GM21528 (cell line): ENCODE measurements at regions not wholly inside any gene's neighbourhood (a gene's known extent, or its start where the extent isn't known, plus 50 kb on each side); places are given as distances from the start of the nearest gene placed in this dataset.

Source experiments
- ATAC-seq: cut with Tn5 transposase; IDR thresholded peaks from one replicate; pipeline ENCODE4 v1.9.1; 2021; ENCODE audit warnings: mild to moderate bottlenecking, moderate library complexity; ENCODE audit not compliant: unreplicated experiment, low FRiP score

DNA sequence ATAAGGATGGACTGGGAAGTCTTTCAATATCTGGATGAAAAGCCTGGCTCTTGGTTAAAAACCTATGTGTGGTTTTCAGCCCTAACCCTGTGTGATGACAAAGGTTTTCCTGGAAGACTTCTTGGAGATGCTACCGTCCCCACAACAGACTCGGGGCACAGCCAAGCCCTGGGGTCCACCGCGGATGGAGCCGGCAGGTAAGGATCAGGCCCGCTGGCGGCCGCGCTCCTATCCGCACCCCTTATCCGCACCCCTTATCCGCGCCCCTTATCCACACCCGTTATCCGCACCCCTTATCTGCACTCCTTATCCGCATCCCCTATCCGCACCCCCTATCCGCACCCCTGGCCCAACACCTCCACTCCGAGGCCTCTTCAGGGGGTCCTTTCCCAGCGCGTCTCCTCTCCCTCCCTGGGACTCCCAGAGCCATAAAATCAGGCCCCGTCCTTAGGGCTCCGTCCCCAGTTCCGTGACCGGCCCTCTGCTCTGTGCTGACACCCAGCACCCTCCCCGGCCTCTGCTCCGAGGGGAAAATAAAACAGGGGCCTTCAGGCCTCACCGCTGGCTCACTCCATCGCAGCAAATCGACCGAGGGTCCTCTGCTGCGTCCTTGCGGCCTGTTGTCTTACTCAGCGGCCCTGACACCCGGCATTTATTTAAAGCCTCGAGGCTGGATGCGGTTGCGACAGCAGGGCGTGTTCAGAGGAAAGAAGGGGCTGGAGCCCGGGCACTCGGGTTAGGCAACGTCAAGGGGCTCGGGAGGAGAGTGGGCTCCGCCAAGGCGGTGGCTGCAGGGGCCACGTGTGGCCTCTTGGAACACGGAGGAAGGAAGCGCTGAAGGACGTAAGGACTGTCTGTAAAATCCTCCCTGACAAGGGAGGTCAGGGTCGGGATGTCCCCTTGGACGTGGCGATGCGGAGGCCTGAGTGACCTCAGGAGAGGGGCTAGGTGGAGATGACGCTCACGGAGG, 215.1 kb upstream of the ADARB2 start:
- no peak for ATAC-seq

DNA sequence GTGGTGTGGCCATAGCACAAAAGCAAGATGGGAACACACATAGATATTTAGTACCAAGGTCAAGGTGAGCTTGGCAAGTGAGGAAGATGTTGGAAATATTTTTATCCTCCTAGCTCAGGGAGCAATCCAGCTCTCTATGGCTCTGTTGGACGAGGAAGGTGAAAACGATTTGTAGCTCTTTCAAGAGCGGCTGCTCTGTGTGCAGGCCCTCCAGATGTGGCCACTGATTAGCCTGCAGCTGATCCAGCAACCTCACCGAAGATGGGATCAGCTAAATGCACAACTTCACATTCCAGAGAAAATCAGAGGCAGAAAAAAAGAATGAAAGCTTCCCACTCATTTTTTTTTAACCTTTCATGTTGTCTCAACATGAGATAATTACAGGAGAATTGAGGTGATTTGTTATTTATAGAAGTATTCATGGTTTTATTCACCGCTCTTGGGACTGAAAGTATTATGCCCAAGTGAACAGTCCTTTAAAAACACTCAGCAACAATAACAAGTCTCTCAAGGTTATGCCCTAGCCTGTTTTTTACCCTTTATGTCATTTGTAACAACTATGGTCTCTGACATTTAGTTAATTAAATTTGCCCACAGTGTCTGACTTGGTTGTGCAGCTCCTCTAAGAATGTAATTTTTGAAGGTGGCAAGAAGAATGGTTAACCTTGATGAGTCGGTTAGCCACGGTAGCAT, 213.6 kb upstream of the ADARB2 start:
- no peak for ATAC-seq

DNA sequence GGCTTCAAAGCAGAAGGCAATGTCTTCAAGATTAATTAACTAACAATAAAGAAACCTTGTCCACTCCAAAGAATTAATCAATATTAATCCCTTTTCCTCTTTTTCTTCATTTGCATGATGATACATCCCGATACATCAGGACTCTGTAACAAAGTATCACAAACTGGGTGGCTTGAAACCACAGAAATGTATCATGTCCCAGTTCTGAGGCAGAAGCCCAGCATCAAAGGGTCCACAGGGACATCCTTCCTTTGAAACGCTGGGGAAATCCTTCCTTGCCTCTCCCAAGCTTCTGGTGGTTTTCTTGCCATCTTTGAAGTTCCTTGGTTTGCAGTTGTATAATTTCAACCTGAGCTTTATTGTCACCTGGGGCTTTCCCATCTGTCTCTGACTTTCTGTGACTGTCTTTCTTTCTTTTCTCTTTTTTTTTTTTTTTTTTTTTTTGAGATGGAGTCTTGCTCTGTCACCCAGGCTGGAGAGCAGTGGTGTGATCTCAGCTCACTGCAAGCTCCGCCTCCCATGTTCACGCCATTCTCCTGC, 210.2 kb upstream of the ADARB2 start:
- ATAC-seq, result no peak

DNA sequence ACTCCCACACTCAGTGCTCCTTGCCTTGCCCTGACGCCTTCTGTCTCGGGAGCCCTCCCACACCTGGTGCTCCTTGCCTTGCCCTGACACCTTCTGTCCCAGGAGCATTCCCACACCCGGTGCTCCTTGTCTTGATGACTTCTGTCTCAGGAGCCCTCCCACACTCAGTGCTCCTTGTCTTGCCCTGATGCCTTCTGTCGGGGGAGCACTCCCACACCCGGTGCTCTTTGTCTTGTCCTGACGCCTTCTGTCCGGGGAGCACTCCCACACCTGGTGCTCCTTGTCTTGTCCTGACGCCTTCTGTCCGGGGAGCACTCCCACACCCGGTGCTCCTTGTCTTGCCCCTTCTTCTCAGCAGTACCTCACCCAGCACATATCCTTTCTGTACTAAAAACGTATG, 207.2 kb upstream of the ADARB2 start:
- no peak for ATAC-seq

DNA sequence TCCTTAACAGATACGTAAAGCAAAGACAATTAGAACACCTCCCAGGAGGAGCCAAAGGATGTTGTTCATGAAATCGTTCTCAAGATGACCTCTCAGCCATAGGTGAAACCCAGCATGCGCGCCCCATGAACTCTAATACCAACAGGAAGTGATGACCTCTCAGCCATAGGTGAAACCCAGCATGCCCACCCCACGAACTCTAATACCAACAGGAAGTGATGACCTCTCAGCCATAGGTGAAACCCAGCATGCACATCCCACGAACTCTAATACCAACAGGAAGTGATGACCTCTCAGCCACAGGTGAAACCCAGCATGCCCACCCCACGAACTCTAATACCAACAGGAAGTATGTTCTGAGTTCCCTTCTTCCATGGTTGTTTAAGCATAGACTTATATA, 205.2 kb upstream of the ADARB2 start:
- no peak for ATAC-seq

DNA sequence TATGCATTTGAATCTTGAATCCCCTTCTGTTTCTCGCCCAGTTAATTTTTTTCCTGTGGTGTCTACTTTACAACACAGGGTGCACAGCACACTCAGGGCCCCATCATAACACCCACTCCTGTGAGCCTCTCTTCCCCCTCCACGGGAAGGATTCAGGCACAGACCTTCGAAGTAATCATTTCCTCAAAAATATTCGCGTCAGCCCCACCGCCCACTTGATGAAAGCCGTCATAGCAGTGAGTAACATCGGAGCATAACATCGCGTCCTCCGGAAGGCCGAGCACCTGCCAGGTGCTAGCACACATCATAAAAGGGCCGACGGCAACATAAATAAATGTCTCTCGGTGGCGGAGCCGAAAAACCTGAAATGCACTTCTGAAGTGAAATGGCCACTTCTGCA, 201.7 kb upstream of the ADARB2 start:
- no peak for ATAC-seq

DNA sequence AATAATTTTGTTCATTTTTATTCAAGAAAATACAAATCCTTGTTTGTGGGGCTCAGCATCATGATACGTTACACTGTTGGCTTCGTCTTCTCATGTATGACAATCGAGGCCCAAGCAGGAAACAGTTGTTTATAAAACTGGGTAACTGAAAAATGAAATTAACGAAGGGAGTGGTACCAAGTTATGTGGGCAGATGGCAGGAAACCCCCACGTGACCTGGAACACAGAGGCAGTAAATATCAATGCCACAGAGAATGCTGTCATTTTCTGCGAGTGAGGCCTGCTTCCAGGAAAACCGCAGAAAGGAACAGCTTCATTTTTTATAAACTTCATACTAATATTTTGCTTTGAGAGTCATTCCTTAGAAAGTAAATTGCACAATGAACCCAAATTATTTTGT, 201.0 kb upstream of the ADARB2 start:
- no peak for ATAC-seq

DNA sequence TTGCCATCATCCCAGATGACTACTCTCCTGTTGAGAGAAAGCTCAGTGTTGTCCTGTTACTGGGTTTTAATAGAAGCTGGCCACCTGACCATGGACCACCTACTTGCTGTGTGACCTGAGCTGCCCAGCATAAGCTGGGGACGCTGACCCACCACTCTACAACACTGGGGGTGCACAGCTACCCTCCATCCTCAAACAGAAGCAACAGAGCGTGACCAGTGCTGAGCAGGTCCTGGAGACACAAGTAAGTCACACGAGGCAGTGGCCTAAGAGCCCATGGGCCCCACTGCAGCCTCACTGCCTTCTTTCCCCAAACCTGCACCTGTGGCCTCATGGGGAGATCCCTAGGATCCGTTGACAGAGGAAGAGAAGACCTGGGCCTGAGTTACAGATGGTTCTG, 198.6 kb upstream of the ADARB2 start:
- no peak for ATAC-seq

DNA sequence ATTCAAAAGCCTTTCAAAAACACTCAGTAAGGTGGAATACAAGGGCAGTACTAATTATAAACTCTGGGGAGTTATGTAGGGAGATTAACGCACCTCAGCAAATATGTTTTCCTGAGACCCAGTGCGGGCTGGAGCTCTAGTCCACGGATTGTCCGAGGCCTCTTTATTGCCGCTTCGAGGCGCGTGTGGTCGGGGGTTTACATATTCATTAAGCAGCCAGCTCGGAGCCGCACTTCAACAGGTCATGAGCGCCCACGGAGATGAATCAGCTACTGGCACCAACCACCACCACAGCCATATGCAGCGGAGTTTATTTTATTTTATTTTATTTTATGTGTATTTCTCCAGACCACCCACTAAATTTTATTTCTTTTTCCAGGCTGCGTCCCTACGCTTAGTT, 195.9 kb upstream of the ADARB2 start:
- no peak for ATAC-seq

DNA sequence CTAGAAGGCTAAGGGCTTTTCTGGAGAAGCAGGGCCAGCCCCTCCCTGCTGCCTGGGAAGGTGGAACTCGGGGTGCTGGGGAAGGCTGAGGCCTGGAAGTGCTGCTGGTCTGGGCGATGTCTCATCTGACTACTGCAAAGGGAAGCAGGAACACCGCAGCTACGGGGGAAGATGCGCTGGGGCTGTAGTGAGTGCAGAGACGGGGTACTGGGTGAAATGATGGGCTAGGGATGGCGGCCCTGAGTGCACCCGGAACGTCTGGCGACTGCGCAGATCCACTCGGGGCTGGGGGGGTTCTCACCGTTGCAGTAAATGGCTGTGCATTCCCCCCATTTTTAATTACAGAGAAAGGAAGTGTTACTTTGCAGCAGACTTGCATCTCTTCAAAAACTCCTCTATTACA, 195.4 kb upstream of the ADARB2 start:
- ATAC-seq, result no peak

DNA sequence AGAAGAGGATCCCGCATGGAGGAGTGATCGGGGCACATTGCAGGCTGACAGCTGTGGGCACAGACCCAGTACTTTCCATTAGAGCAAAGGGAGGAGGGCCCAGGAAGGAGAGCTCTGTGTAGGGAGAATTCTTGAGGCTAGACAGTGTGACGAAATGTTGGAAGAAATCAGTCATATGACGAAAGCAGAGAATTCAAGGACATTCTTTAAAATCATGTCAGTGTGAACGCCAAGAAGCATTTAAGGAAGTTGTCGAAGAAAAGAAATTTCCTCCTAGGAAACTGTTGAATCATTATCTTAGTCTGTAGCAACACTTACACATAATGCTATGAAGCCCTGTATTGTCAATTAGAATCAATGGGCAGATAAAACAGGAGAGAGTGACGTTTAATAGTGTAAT, 191.3 kb upstream of the ADARB2 start:
- ATAC-seq, result no peak

DNA sequence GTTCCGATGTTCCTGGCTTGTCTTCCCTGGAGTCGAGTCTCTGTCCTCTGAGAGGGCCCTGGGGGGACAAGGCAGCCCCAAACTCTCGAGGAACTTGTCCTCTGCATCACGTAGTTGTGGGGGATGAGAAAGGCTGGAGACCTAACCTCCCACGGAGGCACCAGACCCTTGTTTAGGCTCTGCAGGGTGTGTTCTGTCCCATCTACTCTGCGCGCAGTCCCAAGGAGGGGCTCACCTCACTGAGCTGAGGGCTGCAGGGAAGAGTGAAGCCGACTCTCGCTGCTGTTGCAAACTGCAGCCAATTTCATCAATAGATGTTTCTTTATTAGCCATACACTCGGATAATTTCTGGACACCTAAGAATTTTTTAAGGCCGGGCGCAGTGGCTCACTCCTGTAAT, 186.7 kb upstream of the ADARB2 start:
- ATAC-seq, result no peak

DNA sequence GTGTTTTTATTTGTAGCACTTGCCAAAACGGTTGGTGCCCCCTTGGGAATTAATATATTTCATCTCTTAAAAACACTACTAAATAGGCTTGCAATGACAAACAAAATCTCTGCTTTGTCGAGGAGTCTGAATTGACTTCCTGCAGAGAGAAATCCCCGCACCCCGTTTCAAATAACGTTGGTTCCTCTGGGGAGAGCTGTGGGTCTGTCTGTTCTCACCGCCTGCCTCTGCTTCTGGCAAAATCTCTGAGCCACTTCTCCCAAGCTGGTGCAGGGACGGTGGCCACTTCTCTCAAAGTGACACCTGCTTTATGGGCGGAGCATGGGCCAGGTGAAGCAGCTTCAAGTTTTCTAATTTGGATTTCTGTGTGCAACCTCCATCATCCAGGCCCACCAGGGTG, 186.3 kb upstream of the ADARB2 start:
- ATAC-seq, result no peak

DNA sequence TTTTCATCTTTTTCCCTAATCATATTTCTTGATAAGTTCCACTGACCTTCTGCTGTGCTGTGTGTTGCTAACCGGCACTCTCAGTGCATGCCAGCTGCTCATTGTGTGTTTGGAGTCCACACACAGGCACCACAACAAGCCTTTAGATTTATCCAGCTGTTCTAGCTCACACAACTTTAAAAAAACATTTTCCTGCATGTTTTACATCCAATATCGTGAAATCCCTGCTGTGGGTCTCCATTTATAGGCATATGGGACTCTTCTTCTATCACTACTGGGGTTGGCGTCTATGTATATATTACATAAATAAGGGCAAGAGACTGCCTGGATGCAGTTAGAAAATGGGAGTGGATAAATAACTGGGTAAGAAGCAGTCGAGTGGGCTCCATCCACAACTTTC, 183.6 kb upstream of the ADARB2 start:
- ATAC-seq, result no peak

DNA sequence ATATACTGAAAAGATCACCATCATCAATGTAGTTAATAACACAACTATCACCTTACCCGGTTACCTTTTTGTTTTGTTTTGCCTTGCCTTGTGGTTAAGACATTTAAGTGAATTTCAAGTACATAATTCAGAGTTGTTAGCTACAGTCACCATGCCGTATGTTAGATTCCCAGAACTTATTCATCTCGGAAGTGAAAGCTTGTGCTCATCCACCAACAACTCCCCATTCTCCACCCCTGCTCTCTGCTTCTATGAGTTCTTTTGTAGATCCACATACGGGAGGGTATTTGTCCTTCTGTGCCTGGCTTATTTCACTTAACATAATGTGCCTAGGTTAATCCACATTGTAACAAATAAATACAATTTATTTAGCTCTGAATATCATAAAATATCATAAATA, 182.8 kb upstream of the ADARB2 start:
- ATAC-seq, result no peak

DNA sequence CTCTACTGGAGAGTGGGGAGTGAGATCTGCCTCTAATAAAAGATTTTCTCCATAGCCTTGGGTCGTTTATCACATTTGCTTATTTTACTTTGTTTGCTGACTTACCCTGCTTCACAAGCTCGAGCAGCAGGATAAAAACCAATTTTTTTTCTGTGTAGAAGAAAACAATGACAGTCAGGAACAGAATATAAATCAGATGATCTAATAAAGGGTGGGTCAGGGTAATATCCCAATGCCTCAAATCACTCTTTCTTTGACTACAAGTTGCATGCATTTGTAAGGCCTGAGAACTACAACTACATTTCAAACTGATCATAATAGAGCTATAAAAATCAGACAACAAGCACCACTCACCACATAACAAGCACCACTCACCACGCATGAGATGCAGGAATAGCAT, 174.4 kb upstream of the ADARB2 start:
- ATAC-seq, result no peak

DNA sequence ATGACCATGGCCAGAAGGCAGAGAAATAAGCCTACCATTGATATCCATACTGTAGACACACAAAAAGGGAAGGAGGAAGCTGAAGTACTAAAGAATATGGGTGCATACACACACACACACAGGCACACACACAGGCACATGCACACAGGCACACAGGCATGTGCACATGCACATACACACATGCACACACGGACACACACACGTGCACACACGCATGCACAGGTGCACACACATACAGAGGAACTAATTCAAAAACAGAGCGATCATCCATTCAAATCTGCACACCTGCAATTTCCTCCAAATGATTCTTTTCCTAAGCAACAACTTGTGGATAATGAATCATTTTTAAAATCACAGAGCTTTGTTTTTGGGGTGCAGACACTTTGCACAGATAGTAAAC, 166.7 kb upstream of the ADARB2 start:
- ATAC-seq, result no peak

DNA sequence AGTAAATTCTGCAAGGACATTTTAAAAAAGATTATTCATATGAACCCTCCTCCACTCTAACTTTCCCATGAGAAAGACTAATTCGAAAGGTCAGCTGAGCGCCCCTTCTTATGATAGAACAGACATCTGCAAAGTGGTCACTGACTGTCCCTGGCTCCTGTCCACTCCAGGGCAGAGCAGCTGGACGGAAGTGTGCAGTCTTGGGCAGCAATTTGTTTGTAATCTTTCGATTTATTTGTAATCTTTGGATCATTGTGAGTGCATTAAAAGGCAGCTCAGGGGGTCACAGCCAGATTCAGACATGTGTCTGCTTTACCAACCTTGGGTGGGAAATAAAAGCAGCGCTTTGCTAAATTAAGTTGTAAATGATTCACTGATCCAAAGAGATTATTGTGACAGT, 158.8 kb upstream of the ADARB2 start:
- no peak for ATAC-seq

DNA sequence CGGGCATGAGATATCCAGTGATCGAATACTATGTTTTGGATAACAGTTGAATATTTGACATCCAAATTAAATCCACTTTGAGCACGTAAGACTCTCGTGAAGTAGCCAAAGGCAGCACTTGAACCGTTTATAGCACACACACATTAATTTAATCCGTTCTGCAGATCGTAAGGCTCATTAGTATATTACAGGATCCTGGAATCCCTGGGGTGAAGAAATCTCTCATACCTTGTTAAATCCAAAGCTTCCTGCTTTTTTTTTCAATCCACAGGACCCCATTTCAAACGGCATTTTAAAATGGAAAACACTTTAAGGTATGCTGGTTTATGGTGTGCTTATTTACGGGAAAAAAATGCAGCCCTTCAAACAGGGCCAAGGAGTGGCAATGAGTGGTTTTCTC, 158.4 kb upstream of the ADARB2 start:
- no peak for ATAC-seq

DNA sequence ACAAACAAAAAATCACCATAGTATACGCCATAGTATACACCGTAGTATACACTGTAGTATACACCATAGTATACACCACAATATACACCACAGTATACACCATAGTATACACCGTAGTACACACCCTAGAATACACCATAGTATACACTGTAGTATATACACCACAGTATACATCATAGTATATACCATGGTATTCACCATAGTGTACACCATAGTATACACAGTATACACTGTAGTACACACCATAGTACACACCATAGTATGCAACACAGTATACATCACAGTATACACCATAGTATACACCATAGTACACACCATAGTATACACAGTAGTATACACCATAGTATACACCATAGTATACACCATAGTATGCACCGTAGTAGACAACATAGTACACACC, 157.6 kb upstream of the ADARB2 start:
- no peak for ATAC-seq

DNA sequence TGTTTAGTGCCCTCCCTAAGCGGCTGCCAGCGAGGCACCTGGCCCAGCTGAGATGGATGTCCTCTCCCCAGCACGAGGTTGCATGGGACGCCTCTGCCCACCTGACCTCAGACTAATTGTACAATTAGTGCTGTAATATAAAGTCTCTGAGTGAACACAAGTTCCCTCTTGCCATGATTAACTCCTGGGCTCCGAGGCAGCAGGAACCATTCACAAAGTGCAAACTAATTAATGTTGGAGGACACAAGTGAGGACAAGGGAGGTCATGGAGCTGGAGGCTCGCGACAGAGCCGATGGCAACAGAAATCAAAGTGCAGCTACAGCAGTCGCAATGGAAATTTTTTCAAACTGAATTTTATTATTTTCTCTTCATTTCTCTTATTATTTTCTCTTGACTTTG, 156.6 kb upstream of the ADARB2 start:
- no peak for ATAC-seq

DNA sequence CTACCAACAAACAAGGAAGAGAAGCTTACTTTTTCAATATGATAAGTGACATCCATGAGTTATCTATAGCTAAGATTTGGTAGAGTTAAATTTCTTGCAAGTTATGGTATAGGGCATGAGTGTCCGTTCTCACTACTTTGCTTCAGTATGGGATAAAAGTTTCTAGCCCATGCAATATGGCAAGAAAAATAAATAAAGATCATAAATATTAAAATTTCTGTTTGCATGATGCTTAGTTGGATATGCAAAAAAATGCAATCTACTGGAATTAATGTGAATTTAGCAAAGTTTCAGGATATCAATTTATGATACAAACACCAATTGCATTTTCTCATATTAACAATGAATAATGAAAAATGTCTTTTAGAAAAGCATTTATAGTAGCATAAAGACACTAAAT, 148.7 kb upstream of the ADARB2 start:
- ATAC-seq, result no peak
